ENCODE measurements at regions not wholly inside any gene's neighbourhood (a gene's known extent, or its start where the extent isn't known, plus 50 kb on each side); places are given as distances from the start of the nearest gene placed in this dataset.

- no peak for TF ChIP-seq CTCF (IDR thresholded peaks at IDR 0.05; ENCODE audit: low read length, missing control alignments)
- H3K4me3 ChIP-seq (replicated peaks; ENCODE audit: low read depth, low read length) = no peak overlapping the region
- DNase-seq (ENCODE audit: low read depth) = no peak
These were observed 396.4 kb downstream of the GRIA2 start for GRCh38 chr4:157616741-157617472.

GRCh38 chr4:157607996-157608395 lies 387.5 kb downstream of the GRIA2 start:
- H3K4me3 ChIP-seq (replicated peaks; ENCODE audit: low read depth, low read length) = no peak overlapping the region
- DNase-seq (ENCODE audit: low read depth) = no peak
- no peak for TF ChIP-seq CTCF (IDR thresholded peaks at IDR 0.05; ENCODE audit: low read length, missing control alignments)

- no peak for TF ChIP-seq CTCF (IDR thresholded peaks at IDR 0.05; ENCODE audit: low read length, missing control alignments)
These were observed 380.1 kb downstream of the GRIA2 start for GRCh38 chr4:157600583-157600982.

GRCh38 chr4:157591245-157591644 lies 370.7 kb downstream of the GRIA2 start:
- H3K4me3 ChIP-seq (replicated peaks; ENCODE audit: low read depth, low read length) = no peak overlapping the region
- no peak for TF ChIP-seq CTCF (IDR thresholded peaks at IDR 0.05; ENCODE audit: low read length, missing control alignments)
- DNase-seq (ENCODE audit: low read depth) = no peak

More at GRCh38 chr4:157600583-157600982, 380.1 kb downstream of the GRIA2 start:
- no peak for DNase-seq (ENCODE audit: low read depth)
- H3K4me3 ChIP-seq (replicated peaks; ENCODE audit: low read depth, low read length) = no peak overlapping the region

- H3K4me3 ChIP-seq (replicated peaks; ENCODE audit: low read depth, low read length) = no peak overlapping the region
- TF ChIP-seq CTCF (IDR thresholded peaks at IDR 0.05; ENCODE audit: low read length, missing control alignments) = no peak
- no peak for DNase-seq (ENCODE audit: low read depth)
These were observed 370.2 kb downstream of the GRIA2 start for GRCh38 chr4:157590679-157591078.

GRCh38 chr4:157587681-157588423 lies 367.3 kb downstream of the GRIA2 start:
- no peak overlapping the region for H3K4me3 ChIP-seq (replicated peaks; ENCODE audit: low read depth, low read length)
- DNase-seq (ENCODE audit: low read depth) = no peak
- TF ChIP-seq CTCF (IDR thresholded peaks at IDR 0.05; ENCODE audit: low read length, missing control alignments) = no peak

All from fibroblast of pulmonary artery (primary cell).